ENCODE measurements at regions not wholly inside any gene's neighbourhood (a gene's known extent, or its start where the extent isn't known, plus 50 kb on each side); places are given as distances from the start of the nearest gene placed in this dataset.

DNA sequence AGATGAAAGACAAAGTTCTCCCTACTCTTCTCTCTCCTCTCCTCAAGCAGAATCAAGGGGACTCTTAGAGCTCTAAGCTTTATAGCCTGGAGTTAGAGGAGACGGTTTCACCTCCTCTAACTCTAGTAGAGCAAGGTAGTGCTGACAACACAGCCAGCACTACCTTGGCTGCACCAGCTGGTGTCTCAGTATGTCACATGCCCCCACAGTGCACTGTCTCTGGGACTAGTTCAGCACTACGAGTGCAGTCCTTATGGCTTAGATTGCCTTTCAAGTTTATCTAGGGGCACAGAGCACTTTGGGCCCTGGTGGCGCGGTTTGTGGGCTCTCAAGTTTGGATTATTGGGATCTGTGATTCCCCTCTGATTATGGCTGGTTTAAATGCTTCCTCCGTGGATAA, 614.1 kb upstream of the NECTIN3 start:
- TF ChIP-seq EZH2phosphoT487 (IDR thresholded peaks at IDR 0.05; ENCODE audit: borderline replicate concordance, low read depth, low read length): no peak
- no TSS peak for BruUV-seq (replicated peaks)
- no peaks in the 10 kb centered on the region for H3K9me3 ChIP-seq (ENCODE audit: low read length)

DNA sequence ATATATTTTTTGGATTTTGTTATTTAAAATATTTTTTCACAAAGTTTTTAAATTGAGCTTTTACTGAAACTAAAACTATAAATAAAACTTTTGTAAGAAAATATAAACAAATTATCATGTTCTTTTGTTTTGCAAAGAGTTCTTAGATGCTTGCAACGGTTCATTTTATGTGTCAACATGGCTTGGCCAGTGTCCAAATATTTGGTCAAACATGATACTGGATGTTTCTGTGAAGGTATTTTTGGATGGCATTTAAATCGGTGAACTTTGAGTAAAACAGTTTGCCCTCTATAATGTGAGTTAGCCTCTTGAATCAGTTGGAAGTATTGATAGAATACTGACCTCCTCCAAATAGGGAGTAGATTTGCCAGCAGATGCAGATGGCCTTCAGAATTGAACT, 612.6 kb upstream of the NECTIN3 start:
- Histone ChIP-seq H3K4me1 (ENCODE audit: insufficient read depth, low read length, poor library complexity, severe bottlenecking) (no peaks in the 10 kb centered on the region), H3K79me2 (ENCODE audit: insufficient read depth, low read depth, low read length) (no peaks in the 10 kb centered on the region), H3K36me3 (ENCODE audit: insufficient read depth, low read length) (no peaks in the 10 kb centered on the region), H4K20me1 (ENCODE audit: insufficient read depth, low read length) (no peaks in the 10 kb centered on the region), H3K4me2 (ENCODE audit: low read length) (no peak overlapping the region), H3K4me3 (ENCODE audit: low read depth, low read length, poor library complexity, severe bottlenecking) (no peak overlapping the region), H3K27ac (ENCODE audit: low read depth, low read length, poor library complexity, severe bottlenecking) (no peak overlapping the region), H2AFZ (ENCODE audit: low read length) (no peak overlapping the region), H3K9me3 (ENCODE audit: low read length) (no peaks in the 10 kb centered on the region), H3K9me2 (ENCODE audit: insufficient read depth, low read length) (no peaks in the 10 kb centered on the region)
- intact Hi-C loops (cut with micrococcal nuclease; ENCODE audit: unreplicated experiment): no loop called here
- ChIA-PET POLR2A (no interaction called here), CTCF (ENCODE audit: unreplicated experiment) (no interaction called here)
- TF ChIP-seq EZH2phosphoT487 (IDR thresholded peaks at IDR 0.05; ENCODE audit: borderline replicate concordance, low read depth, low read length): no peak
- TF ChIP-seq, protein P1, sequence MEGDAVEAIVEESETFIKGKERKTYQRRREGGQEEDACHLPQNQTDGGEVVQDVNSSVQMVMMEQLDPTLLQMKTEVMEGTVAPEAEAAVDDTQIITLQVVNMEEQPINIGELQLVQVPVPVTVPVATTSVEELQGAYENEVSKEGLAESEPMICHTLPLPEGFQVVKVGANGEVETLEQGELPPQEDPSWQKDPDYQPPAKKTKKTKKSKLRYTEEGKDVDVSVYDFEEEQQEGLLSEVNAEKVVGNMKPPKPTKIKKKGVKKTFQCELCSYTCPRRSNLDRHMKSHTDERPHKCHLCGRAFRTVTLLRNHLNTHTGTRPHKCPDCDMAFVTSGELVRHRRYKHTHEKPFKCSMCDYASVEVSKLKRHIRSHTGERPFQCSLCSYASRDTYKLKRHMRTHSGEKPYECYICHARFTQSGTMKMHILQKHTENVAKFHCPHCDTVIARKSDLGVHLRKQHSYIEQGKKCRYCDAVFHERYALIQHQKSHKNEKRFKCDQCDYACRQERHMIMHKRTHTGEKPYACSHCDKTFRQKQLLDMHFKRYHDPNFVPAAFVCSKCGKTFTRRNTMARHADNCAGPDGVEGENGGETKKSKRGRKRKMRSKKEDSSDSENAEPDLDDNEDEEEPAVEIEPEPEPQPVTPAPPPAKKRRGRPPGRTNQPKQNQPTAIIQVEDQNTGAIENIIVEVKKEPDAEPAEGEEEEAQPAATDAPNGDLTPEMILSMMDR (conservative IDR thresholded peaks at IDR 0.05; ENCODE audit: low read length): no peak
- no TSS peak for BruUV-seq (replicated peaks)
- no peak for DNase-seq (ENCODE audit: low spot score)

More for the DNA sequence above, 614.1 kb upstream of the NECTIN3 start:
- DNase-seq (ENCODE audit: low spot score): no peak
- CTCF ChIA-PET (ENCODE audit: unreplicated experiment): no interaction called here
- no peaks in the 10 kb centered on the region for H3K9me2 ChIP-seq (ENCODE audit: insufficient read depth, low read length)
- H2AFZ ChIP-seq (ENCODE audit: low read length): no peak overlapping the region
- no peak overlapping the region for H3K4me3 ChIP-seq (ENCODE audit: low read depth, low read length, poor library complexity, severe bottlenecking)
- no peak overlapping the region for H3K4me2 ChIP-seq (ENCODE audit: low read length)
- no peaks in the 10 kb centered on the region for H3K36me3 ChIP-seq (ENCODE audit: insufficient read depth, low read length)
- intact Hi-C loops (cut with micrococcal nuclease; ENCODE audit: unreplicated experiment): no loop called here
- POLR2A ChIA-PET: no interaction called here
- H3K4me1 ChIP-seq (ENCODE audit: insufficient read depth, low read length, poor library complexity, severe bottlenecking): no peaks in the 10 kb centered on the region
- no peaks in the 10 kb centered on the region for H3K79me2 ChIP-seq (ENCODE audit: insufficient read depth, low read depth, low read length)
- no peak overlapping the region for H3K27ac ChIP-seq (ENCODE audit: low read depth, low read length, poor library complexity, severe bottlenecking)
- H4K20me1 ChIP-seq (ENCODE audit: insufficient read depth, low read length): no peaks in the 10 kb centered on the region

DNA sequence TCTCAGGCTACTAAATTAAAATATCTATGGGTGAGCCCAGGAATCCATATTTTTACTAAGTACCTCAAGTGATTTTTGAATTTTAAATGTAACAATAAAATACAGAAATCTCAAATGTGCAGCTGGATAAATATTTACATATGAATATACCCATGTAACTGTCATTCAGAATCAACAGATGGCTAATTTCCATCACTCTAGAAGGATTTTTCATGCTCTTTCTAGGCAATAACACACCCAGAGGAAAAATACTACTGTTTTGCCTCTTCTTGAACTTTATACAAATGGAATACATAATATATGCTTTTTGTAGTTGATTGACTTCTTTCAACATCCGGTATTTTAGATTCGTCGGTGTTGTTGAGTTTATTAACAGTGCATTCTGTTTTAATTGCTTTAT, 601.3 kb upstream of the NECTIN3 start:
- no peak for DNase-seq (ENCODE audit: low spot score)
- Histone ChIP-seq H3K27ac (ENCODE audit: low read depth, low read length, poor library complexity, severe bottlenecking) (no peak overlapping the region), H3K4me1 (ENCODE audit: insufficient read depth, low read length, poor library complexity, severe bottlenecking) (no peaks in the 10 kb centered on the region), H3K79me2 (ENCODE audit: insufficient read depth, low read depth, low read length) (no peaks in the 10 kb centered on the region), H4K20me1 (ENCODE audit: insufficient read depth, low read length) (no peaks in the 10 kb centered on the region), H3K9me3 (ENCODE audit: low read length) (no peaks in the 10 kb centered on the region), H3K4me2 (ENCODE audit: low read length) (no peak overlapping the region), H3K4me3 (ENCODE audit: low read depth, low read length, poor library complexity, severe bottlenecking) (no peak overlapping the region), H3K36me3 (ENCODE audit: insufficient read depth, low read length) (no peaks in the 10 kb centered on the region), H2AFZ (ENCODE audit: low read length) (no peak overlapping the region), H3K9me2 (ENCODE audit: insufficient read depth, low read length) (no peaks in the 10 kb centered on the region)
- BruUV-seq (replicated peaks): no TSS peak
- CTCF ChIA-PET (ENCODE audit: unreplicated experiment): no interaction called here
- POLR2A ChIA-PET: interaction anchor here (0.7 kb wide), 1 partner anchor 44 kb away, joined by 3 read pairs; no protein-coding TSS in a partner anchor
- intact Hi-C loops (cut with micrococcal nuclease; ENCODE audit: unreplicated experiment): no loop called here
- no peak for TF ChIP-seq EZH2phosphoT487 (IDR thresholded peaks at IDR 0.05; ENCODE audit: borderline replicate concordance, low read depth, low read length)
- TF ChIP-seq, protein P1 (conservative IDR thresholded peaks at IDR 0.05; ENCODE audit: low read length): no peak
